HT1080 (cell line): ENCODE measurements at regions not wholly inside any gene's neighbourhood (a gene's known extent, or its start where the extent isn't known, plus 50 kb on each side); places are given as distances from the start of the nearest gene placed in this dataset.

Experiments used
- DNase-seq: peaks from one replicate; pipeline ENCODE4 v3.0.0-alpha.2; 2015; ENCODE audit warnings: low read depth

GRCh38 chr12:58529114-58529665 is 391.1 kb downstream of the LRIG3 start:
- peak; percentile 69 for DNase-seq

- DNase-seq = peak; percentile 88
These were observed 390.2 kb downstream of the LRIG3 start for GRCh38 chr12:58529897-58530741.

- DNase-seq = peak; percentile 63
These were observed 389.6 kb downstream of the LRIG3 start for GRCh38 chr12:58530742-58531062.

GRCh38 chr12:58532855-58533608 is 387.3 kb downstream of the LRIG3 start:
- DNase-seq = no peak

GRCh38 chr12:58533652-58534051 is 386.7 kb downstream of the LRIG3 start:
- DNase-seq = no peak

GRCh38 chr12:58537278-58537677 is 383.0 kb downstream of the LRIG3 start:
- DNase-seq = peak; percentile 61

- no peak for DNase-seq
These were observed 381.0 kb downstream of the LRIG3 start for GRCh38 chr12:58539295-58539694.

- peak; percentile 77 for DNase-seq
These were observed 379.6 kb downstream of the LRIG3 start for GRCh38 chr12:58540480-58541299.

- no peak for DNase-seq
These were observed 379.0 kb downstream of the LRIG3 start for GRCh38 chr12:58541300-58541690.

GRCh38 chr12:58544281-58544680 is 376.0 kb downstream of the LRIG3 start:
- DNase-seq = no peak

GRCh38 chr12:58547217-58547616 is 373.1 kb downstream of the LRIG3 start:
- DNase-seq = no peak

GRCh38 chr12:58548801-58549200 is 371.5 kb downstream of the LRIG3 start:
- no peak for DNase-seq

GRCh38 chr12:58554522-58555157 is 365.7 kb downstream of the LRIG3 start:
- no peak for DNase-seq

GRCh38 chr12:58557171-58557570 is 363.1 kb downstream of the LRIG3 start:
- peak; percentile 69 for DNase-seq

- no peak for DNase-seq
These were observed 362.6 kb downstream of the LRIG3 start for GRCh38 chr12:58557661-58558060.

GRCh38 chr12:58563621-58564020 is 356.7 kb downstream of the LRIG3 start:
- DNase-seq = no peak

GRCh38 chr12:58564721-58565120 is 355.6 kb downstream of the LRIG3 start:
- DNase-seq = no peak

GRCh38 chr12:58566599-58566998 is 353.7 kb downstream of the LRIG3 start:
- DNase-seq = peak; percentile 42

GRCh38 chr12:58567189-58567588 is 353.1 kb downstream of the LRIG3 start:
- DNase-seq = no peak

- no peak for DNase-seq
These were observed 349.9 kb downstream of the LRIG3 start for GRCh38 chr12:58570411-58570810.

GRCh38 chr12:58575256-58575655 is 345.0 kb downstream of the LRIG3 start:
- peak; percentile 36 for DNase-seq
